ENCODE measurements at regions not wholly inside any gene's neighbourhood (a gene's known extent, or its start where the extent isn't known, plus 50 kb on each side); places are given as distances from the start of the nearest gene placed in this dataset.
"Not testable (repeated sequence)": the region's sequence is repeated elsewhere in the genome, so short reads cannot be mapped to it uniquely, and the experiment has no call there.

GRCh38 chr2:166775176-166775575, 113.1 kb upstream of the XIRP2 start:
- Histone ChIP-seq H3K9me3 (no peaks in the 10 kb centered on the region), H3K36me3 (no peaks in the 10 kb centered on the region), H3K27ac (no peak overlapping the region), H3K4me3 (no peak overlapping the region), H3K27me3 (no peaks in the 10 kb centered on the region), H3K4me1 (no peaks in the 10 kb centered on the region)
- TF ChIP-seq CTCF (IDR thresholded peaks at IDR 0.05), result no peak
- no peak for DNase-seq (ENCODE audit: low spot score in 2 of 2)
- intact Hi-C loops (cut with DNase I), result no loop called here

GRCh38 chr2:166773308-166773949, 114.9 kb upstream of the XIRP2 start:
- no peaks in the 10 kb centered on the region for H3K36me3 ChIP-seq
- no peak for DNase-seq (ENCODE audit: low spot score in 2 of 2)
- H3K9me3 ChIP-seq, result no peaks in the 10 kb centered on the region
- H3K4me1 ChIP-seq, result no peaks in the 10 kb centered on the region
- no peaks in the 10 kb centered on the region for H3K27me3 ChIP-seq
- H3K27ac ChIP-seq, result no peak overlapping the region
- intact Hi-C loops (cut with DNase I), result no loop called here
- TF ChIP-seq CTCF (IDR thresholded peaks at IDR 0.05), result no peak
- no peak overlapping the region for H3K4me3 ChIP-seq

GRCh38 chr2:166768393-166769123, 119.7 kb upstream of the XIRP2 start:
- Histone ChIP-seq H3K4me3 (no peak overlapping the region), H3K27ac (no peak overlapping the region), H3K36me3 (no peaks in the 10 kb centered on the region), H3K4me1 (no peaks in the 10 kb centered on the region), H3K27me3 (no peaks in the 10 kb centered on the region), H3K9me3 (no peaks in the 10 kb centered on the region)
- no peak for DNase-seq (ENCODE audit: low spot score in 2 of 2)
- intact Hi-C loops (cut with DNase I), result no loop called here
- TF ChIP-seq CTCF (IDR thresholded peaks at IDR 0.05), result no peak

- DNase-seq (ENCODE audit: low spot score in 2 of 2); intact Hi-C loops (cut with DNase I); H3K9me3 ChIP-seq: not testable (repeated sequence)
Observed at GRCh38 chr2:166766769-166767322, 121.4 kb upstream of the XIRP2 start.

GRCh38 chr2:166766220-166766619, 122.1 kb upstream of the XIRP2 start:
- H3K9me3 ChIP-seq, result no peaks in the 10 kb centered on the region
- DNase-seq (ENCODE audit: low spot score in 2 of 2), result no peak
- no peak overlapping the region for H3K4me3 ChIP-seq
- intact Hi-C loops (cut with DNase I), result no loop called here
- no peak for TF ChIP-seq CTCF (IDR thresholded peaks at IDR 0.05)
- no peaks in the 10 kb centered on the region for H3K4me1 ChIP-seq
- no peak overlapping the region for H3K27ac ChIP-seq
- H3K27me3 ChIP-seq, result no peaks in the 10 kb centered on the region
- no peaks in the 10 kb centered on the region for H3K36me3 ChIP-seq

More at GRCh38 chr2:166766769-166767322, 121.4 kb upstream of the XIRP2 start:
- not testable (repeated sequence) for H3K27ac ChIP-seq, H3K4me1 ChIP-seq, H3K27me3 ChIP-seq, H3K4me3 ChIP-seq, H3K36me3 ChIP-seq

GRCh38 chr2:166765141-166765540, 123.1 kb upstream of the XIRP2 start:
- no peak for DNase-seq (ENCODE audit: low spot score in 2 of 2)
- Histone ChIP-seq H3K9me3 (no peaks in the 10 kb centered on the region), H3K27me3 (no peaks in the 10 kb centered on the region), H3K27ac (no peak overlapping the region), H3K4me3 (no peak overlapping the region), H3K36me3 (no peaks in the 10 kb centered on the region), H3K4me1 (no peaks in the 10 kb centered on the region)
- intact Hi-C loops (cut with DNase I), result no loop called here
- no peak for TF ChIP-seq CTCF (IDR thresholded peaks at IDR 0.05)
